ENCODE measurements at regions not wholly inside any gene's neighbourhood (a gene's known extent, or its start where the extent isn't known, plus 50 kb on each side); places are given as distances from the start of the nearest gene placed in this dataset.

DNA sequence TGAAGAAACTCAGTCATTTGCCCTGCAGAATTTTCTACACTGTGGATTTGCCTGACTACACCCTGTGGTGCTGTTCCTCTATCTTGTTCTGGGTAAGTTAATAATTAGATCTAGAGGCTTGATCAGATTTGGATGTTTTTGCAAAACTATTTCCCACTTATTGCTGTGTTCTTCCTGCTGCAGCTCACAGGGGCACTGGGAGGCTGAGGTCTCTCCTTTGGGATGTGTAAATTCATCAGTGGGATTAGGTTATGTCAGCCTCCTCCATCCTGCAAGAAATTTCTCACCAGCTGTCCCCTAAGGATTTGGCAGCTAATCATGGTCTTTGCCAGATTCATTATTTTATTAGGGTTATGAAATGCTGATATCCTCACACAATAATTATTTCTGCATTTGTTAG lies 148.1 kb upstream of the ZNF32 start:
- Histone ChIP-seq H3K36me3 (ENCODE audit: control insufficient read depth, insufficient read depth, low read length) (no peaks in the 10 kb centered on the region), H3K27me3 (ENCODE audit: control insufficient read depth, insufficient read depth, low read length) (no peaks in the 10 kb centered on the region), H3K4me3 (ENCODE audit: low read depth, low read length) (no peak overlapping the region)
- FAIRE-seq (no peak), DNase-seq (ENCODE audit: low read depth) (no peak)
- TF ChIP-seq, protein P1, sequence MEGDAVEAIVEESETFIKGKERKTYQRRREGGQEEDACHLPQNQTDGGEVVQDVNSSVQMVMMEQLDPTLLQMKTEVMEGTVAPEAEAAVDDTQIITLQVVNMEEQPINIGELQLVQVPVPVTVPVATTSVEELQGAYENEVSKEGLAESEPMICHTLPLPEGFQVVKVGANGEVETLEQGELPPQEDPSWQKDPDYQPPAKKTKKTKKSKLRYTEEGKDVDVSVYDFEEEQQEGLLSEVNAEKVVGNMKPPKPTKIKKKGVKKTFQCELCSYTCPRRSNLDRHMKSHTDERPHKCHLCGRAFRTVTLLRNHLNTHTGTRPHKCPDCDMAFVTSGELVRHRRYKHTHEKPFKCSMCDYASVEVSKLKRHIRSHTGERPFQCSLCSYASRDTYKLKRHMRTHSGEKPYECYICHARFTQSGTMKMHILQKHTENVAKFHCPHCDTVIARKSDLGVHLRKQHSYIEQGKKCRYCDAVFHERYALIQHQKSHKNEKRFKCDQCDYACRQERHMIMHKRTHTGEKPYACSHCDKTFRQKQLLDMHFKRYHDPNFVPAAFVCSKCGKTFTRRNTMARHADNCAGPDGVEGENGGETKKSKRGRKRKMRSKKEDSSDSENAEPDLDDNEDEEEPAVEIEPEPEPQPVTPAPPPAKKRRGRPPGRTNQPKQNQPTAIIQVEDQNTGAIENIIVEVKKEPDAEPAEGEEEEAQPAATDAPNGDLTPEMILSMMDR (IDR thresholded peaks at IDR 0.05; ENCODE audit: insufficient read depth, low read length, severe bottlenecking), result no peak

DNA sequence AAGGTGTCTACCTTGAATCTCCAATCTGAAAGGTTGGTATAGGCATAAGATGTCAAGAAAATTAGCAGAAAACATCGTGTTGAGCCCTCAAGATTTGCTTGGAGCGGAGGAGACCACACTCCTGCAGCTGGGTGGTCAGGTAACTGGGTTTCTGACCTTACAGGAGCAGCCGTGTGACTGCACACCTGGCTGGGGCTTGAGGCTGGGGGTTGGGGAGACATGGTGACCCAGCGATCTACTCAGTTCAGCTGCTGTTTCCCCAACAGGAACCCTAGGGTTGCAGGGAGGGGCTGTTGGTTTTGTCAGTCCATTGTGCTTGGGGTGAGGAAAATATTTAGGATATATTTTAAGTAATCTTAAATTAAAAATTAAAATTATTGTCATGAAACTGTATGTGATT lies 147.0 kb upstream of the ZNF32 start:
- FAIRE-seq (no peak), DNase-seq (ENCODE audit: low read depth) (no peak)
- Histone ChIP-seq H3K36me3 (ENCODE audit: control insufficient read depth, insufficient read depth, low read length) (no peaks in the 10 kb centered on the region), H3K27me3 (ENCODE audit: control insufficient read depth, insufficient read depth, low read length) (no peaks in the 10 kb centered on the region), H3K4me3 (ENCODE audit: low read depth, low read length) (no peak overlapping the region)
- TF ChIP-seq, protein P1 (IDR thresholded peaks at IDR 0.05; ENCODE audit: insufficient read depth, low read length, severe bottlenecking), result no peak

DNA sequence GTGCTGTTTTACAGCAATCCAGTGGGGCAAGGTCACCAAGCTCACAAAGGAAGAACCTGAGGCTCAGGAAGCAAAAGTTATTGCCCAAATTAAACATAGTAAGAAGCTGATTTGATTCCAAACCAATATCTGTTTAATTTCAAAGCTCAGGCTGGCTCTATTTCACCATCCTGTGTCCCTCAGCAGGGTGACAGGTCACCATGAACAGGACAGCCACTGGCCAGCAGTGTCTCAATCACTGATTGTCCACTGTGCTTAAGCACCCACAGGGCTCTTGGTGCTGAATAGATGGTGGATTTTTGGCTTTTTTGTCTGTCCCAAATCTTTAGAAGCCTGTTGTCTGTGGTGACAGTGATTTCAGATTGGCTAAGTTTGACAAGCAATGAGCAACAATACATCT lies 146.4 kb upstream of the ZNF32 start:
- FAIRE-seq (no peak), DNase-seq (ENCODE audit: low read depth) (no peak)
- TF ChIP-seq, protein P1 (IDR thresholded peaks at IDR 0.05; ENCODE audit: insufficient read depth, low read length, severe bottlenecking), result no peak
- H3K36me3 ChIP-seq (ENCODE audit: control insufficient read depth, insufficient read depth, low read length), result no peaks in the 10 kb centered on the region
- H3K27me3 ChIP-seq (ENCODE audit: control insufficient read depth, insufficient read depth, low read length), result no peaks in the 10 kb centered on the region
- no peak overlapping the region for H3K4me3 ChIP-seq (ENCODE audit: low read depth, low read length)

DNA sequence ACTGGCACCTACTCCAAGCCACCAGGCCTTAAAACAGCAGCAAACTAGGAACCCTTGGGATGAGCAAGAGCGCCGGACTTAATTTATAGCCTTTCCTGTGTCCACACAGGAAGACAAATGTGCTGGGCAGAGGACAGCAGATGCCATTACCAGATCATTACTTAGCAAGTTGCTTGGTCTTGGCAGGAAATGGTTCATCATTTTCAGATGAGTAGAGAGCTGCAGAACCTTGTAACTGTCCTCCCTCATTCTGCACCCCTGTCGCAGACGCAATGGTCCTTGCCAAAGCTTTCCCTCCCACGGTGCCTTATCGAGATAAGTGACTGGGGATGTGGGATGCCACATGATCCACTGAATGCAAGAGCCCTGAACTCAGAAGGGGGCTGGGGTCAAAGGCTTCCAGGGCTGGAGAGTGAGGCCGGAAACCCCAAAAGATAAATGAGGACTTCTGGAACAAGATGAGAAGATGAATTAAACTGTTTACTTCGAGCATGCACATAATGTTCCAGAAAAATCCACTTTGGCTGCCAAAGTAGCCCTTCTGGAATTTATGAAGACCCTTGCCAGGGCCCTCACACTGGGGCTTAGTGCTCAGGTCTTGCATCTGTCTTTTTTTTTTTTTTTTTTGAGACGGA lies 145.6 kb upstream of the ZNF32 start:
- Histone ChIP-seq H3K4me3 (ENCODE audit: low read depth, low read length) (no peak overlapping the region), H3K27me3 (ENCODE audit: control insufficient read depth, insufficient read depth, low read length) (no peaks in the 10 kb centered on the region), H3K36me3 (ENCODE audit: control insufficient read depth, insufficient read depth, low read length) (no peaks in the 10 kb centered on the region)
- FAIRE-seq (no peak), DNase-seq (ENCODE audit: low read depth) (no peak)
- TF ChIP-seq, protein P1 (IDR thresholded peaks at IDR 0.05; ENCODE audit: insufficient read depth, low read length, severe bottlenecking), result no peak

DNA sequence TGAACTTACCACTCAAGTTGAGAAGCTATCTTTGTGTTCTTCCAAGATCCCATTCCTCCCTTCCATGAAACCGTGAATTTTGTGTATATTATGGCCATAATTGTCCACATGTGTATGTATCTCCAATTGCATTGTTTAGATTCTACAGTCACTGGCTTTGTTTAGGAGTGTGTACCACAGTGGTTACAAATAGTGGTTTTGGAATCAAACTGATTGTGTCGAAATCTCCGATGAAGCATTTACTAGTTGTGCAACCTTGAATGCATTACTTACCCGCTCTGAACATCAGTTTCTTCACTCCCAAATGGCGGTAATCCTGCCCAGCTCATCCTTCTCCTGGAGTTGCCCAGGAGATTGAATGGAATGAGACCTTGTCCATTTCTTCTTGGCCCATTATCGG lies 145.0 kb upstream of the ZNF32 start:
- no peak for DNase-seq (ENCODE audit: low read depth)

More for the DNA sequence above, 145.0 kb upstream of the ZNF32 start:
- TF ChIP-seq, protein P1 (IDR thresholded peaks at IDR 0.05; ENCODE audit: insufficient read depth, low read length, severe bottlenecking), result no peak
- Histone ChIP-seq H3K27me3 (ENCODE audit: control insufficient read depth, insufficient read depth, low read length) (no peaks in the 10 kb centered on the region), H3K36me3 (ENCODE audit: control insufficient read depth, insufficient read depth, low read length) (no peaks in the 10 kb centered on the region), H3K4me3 (ENCODE audit: low read depth, low read length) (no peak overlapping the region)
- no peak for FAIRE-seq

Data from bronchial epithelial cell (primary cell).